OCI-LY7 (cell line): ENCODE measurements at regions not wholly inside any gene's neighbourhood (a gene's known extent, or its start where the extent isn't known, plus 50 kb on each side); places are given as distances from the start of the nearest gene placed in this dataset.
"Not testable (repeated sequence)": the region's sequence is repeated elsewhere in the genome, so short reads cannot be mapped to it uniquely, and the experiment has no call there.

Source experiments
- BruUV-seq: library from RNA; stranded (reverse); fragments of 400-500 nt; replicated peaks from 2 replicates; lab custom pipeline; 2021; lab: Mats Ljungman, UMichigan
- CTCF ChIA-PET: fragments of 300-600 bp; sonication (Branson Sonifier 250); formaldehyde crosslinking; loops from one replicate; lab custom pipeline; 2022; ENCODE audit warnings: antibody characterized with exemption; ENCODE audit not compliant: unreplicated experiment; lab: Charles Lee
- POLR2A ChIA-PET: fragments of 300-600 bp; sonication (Branson Sonifier 250); formaldehyde crosslinking; loops from one replicate; lab custom pipeline; 2022; ENCODE audit warnings: antibody characterized with exemption; lab: Charles Lee
- DNase-seq: peaks from one replicate; pipeline ENCODE4 v3.0.0-alpha.2; 2015; ENCODE audit warnings: low spot score
- H2AFZ ChIP-seq: fragments of 200-600 bp; sonication (generic), shearing (Covaris generic); 2 replicates; pipeline ENCODE4 v1.6.1; 2014; ENCODE audit warnings: mild to moderate bottlenecking, antibody characterized with exemption, low read length, moderate library complexity
- H3K27ac ChIP-seq: fragments of 200-600 bp; sonication (generic); 2 replicates; pipeline ENCODE4 v1.5.1; 2014; ENCODE audit warnings: mixed run types, low read depth, mild to moderate bottlenecking, moderate library complexity, low read length, inconsistent platforms; ENCODE audit not compliant: poor library complexity, severe bottlenecking
- H3K36me3 ChIP-seq: fragments of 200-600 bp; sonication (generic); 2 replicates; pipeline ENCODE4 v1.6.1; 2014; ENCODE audit warnings: mild to moderate bottlenecking, antibody characterized with exemption, low read length, moderate library complexity, mixed read lengths; ENCODE audit not compliant: insufficient read depth
- H3K4me1 ChIP-seq: fragments of 200-600 bp; sonication (generic); 2 replicates; pipeline ENCODE4 v1.5.1; 2014; ENCODE audit warnings: mild to moderate bottlenecking, low read length; ENCODE audit not compliant: insufficient read depth, poor library complexity, severe bottlenecking
- H3K4me2 ChIP-seq: fragments of 200-600 bp; sonication (generic); 2 replicates; pipeline ENCODE4 v1.6.1; 2014; ENCODE audit warnings: mild to moderate bottlenecking, low read length
- H3K4me3 ChIP-seq: fragments of 200-600 bp; sonication (generic); 2 replicates; pipeline ENCODE4 v1.5.1; 2014; ENCODE audit warnings: mild to moderate bottlenecking, low read depth, low read length; ENCODE audit not compliant: poor library complexity, severe bottlenecking
- H3K79me2 ChIP-seq: fragments of 200-600 bp; sonication (generic); 2 replicates; pipeline ENCODE4 v1.6.1; 2016; ENCODE audit warnings: low read depth, mild to moderate bottlenecking, low read length, moderate library complexity, mixed read lengths; ENCODE audit not compliant: insufficient read depth
- H3K9me2 ChIP-seq: fragments of 200-600 bp; sonication (generic); 2 replicates; pipeline ENCODE4 v1.6.1; 2016; ENCODE audit warnings: mild to moderate bottlenecking, low read length, mixed read lengths; ENCODE audit not compliant: insufficient read depth
- H3K9me3 ChIP-seq: fragments of 200-600 bp; sonication (generic); 2 replicates; pipeline ENCODE4 v1.6.1; 2014; ENCODE audit warnings: mild to moderate bottlenecking, mixed run types, low read length, mixed read lengths
- H4K20me1 ChIP-seq: fragments of 200-600 bp; sonication (generic); 2 replicates; pipeline ENCODE4 v1.6.1; 2014; ENCODE audit warnings: mild to moderate bottlenecking, antibody characterized with exemption, low read length, moderate library complexity, mixed read lengths; ENCODE audit not compliant: insufficient read depth
- CTCF ChIP-seq: fragments of 200-600 bp; sonication (generic); conservative IDR thresholded peaks from 2 replicates; pipeline ENCODE4 v1.5.1; 2014; ENCODE audit warnings: mild to moderate bottlenecking, antibody characterized with exemption, low read length, moderate library complexity, mixed read lengths
- EZH2phosphoT487 ChIP-seq: fragments of 200-600 bp; sonication (generic); IDR thresholded peaks from 2 replicates; pipeline ENCODE4 v1.6.1; 2018; ENCODE audit warnings: low read depth, borderline replicate concordance, mild to moderate bottlenecking, mixed run types, antibody characterized with exemption, low read length, moderate library complexity, mixed read lengths
- intact Hi-C: fragments of 100-400 bp; cut with micrococcal nuclease; formaldehyde crosslinking; loops from one replicate; pipeline ENCODE4 v1.10.0; 2022; ENCODE audit not compliant: unreplicated experiment

DNA sequence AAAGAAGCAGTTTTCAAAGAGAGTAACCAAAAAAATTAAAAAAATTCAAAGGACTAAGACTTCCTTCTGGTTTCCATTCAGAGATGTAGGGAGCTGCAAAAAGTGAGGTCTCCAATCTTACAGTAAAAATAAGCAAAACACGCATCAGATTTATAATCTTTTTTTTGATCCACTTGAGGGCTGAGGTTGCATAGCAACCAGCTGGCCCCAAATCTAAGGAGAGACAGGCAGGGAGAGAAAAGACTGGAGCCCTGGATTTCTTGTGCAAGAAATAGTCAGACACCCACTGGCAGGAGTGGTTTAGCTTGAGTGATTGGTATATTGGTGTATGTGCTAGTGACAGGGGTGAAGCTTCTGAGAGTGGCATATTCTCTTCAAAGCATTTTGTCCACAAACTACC lies 135.9 kb upstream of the FUT9 start:
- no peak overlapping the region for H3K4me2 ChIP-seq
- H3K79me2 ChIP-seq: no peaks in the 10 kb centered on the region
- CTCF ChIA-PET: no interaction called here
- BruUV-seq: no TSS peak
- no peak overlapping the region for H3K4me3 ChIP-seq
- no peaks in the 10 kb centered on the region for H3K9me2 ChIP-seq
- DNase-seq: no peak
- POLR2A ChIA-PET: interaction anchor here (0.7 to 1.0 kb wide), 2 partner anchors 30 to 458 kb away, joined by 3 read pairs; no protein-coding TSS in a partner anchor
- H3K9me3 ChIP-seq: no peaks in the 10 kb centered on the region
- no peak overlapping the region for H3K27ac ChIP-seq
- H4K20me1 ChIP-seq: no peaks in the 10 kb centered on the region
- intact Hi-C loops: no loop called here
- H3K4me1 ChIP-seq: no peaks in the 10 kb centered on the region
- H3K36me3 ChIP-seq: no peaks in the 10 kb centered on the region
- H2AFZ ChIP-seq: no peak overlapping the region
- no peak for TF ChIP-seq CTCF
- no peak for TF ChIP-seq EZH2phosphoT487

DNA sequence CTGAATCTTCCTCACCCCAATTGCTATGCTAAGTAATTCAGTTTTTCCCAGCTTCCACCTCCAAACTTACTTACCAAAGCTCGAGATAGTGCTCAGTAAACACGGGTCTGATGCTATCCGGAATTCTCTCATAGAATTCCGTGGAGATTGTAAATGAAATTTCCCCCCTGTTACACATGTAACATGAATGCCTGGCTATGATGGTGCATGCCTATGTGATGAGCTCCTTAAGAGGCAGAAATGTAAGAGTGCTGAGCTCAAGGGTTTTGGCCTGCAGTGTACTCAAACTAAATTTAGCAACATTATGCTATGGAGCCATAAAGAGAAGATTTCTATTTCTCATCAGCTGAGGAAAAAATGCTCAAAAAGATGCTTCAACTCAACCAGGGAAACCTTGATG lies 133.4 kb upstream of the FUT9 start:
- H3K4me1 ChIP-seq: no peaks in the 10 kb centered on the region
- no peak overlapping the region for H2AFZ ChIP-seq
- no peaks in the 10 kb centered on the region for H3K9me2 ChIP-seq
- no TSS peak for BruUV-seq
- H3K4me3 ChIP-seq: no peak overlapping the region
- H3K27ac ChIP-seq: no peak overlapping the region
- H3K36me3 ChIP-seq: no peaks in the 10 kb centered on the region
- DNase-seq: no peak
- ChIA-PET POLR2A (interaction anchor here (0.6 kb wide), 1 partner anchor 1642 kb away, joined by 4 read pairs; no protein-coding TSS in a partner anchor), CTCF (no interaction called here)
- H3K9me3 ChIP-seq: no peaks in the 10 kb centered on the region
- no peaks in the 10 kb centered on the region for H3K79me2 ChIP-seq
- intact Hi-C loops: no loop called here
- no peaks in the 10 kb centered on the region for H4K20me1 ChIP-seq
- no peak overlapping the region for H3K4me2 ChIP-seq
- TF ChIP-seq CTCF: no peak

DNA sequence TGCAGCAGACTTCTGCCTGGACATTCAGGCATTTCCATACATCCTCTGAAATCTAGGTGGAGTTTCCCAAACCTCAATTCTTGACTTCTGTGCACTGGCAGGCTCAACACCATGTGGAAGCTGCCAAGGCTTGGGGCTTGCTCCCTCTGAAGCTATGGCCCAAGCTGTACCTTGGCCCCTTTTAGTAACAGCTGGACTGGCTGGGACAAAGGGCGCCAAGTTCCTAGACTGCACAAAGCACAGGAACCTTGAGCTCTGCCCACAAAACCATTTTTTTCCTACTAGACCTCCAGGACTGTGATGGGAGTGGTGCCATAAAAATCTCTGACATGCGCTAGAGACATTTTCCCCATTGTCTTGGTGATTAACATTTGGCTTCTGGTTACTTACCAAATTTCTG lies 127.1 kb upstream of the FUT9 start:
- intact Hi-C loops, H2AFZ ChIP-seq, H3K9me3 ChIP-seq, CTCF ChIA-PET, H3K4me1 ChIP-seq, H3K27ac ChIP-seq, H3K4me2 ChIP-seq, DNase-seq, H3K4me3 ChIP-seq, H3K79me2 ChIP-seq, BruUV-seq, H4K20me1 ChIP-seq, H3K36me3 ChIP-seq, H3K9me2 ChIP-seq: not testable (repeated sequence)
- POLR2A ChIA-PET: interaction anchor here (0.7 kb wide), 2 partner anchors 65 to 284 kb away, joined by 3 read pairs; no protein-coding TSS in a partner anchor
